ENCODE measurements at regions not wholly inside any gene's neighbourhood (a gene's known extent, or its start where the extent isn't known, plus 50 kb on each side); places are given as distances from the start of the nearest gene placed in this dataset.
"Not testable (repeated sequence)": the region's sequence is repeated elsewhere in the genome, so short reads cannot be mapped to it uniquely, and the experiment has no call there.

DNA sequence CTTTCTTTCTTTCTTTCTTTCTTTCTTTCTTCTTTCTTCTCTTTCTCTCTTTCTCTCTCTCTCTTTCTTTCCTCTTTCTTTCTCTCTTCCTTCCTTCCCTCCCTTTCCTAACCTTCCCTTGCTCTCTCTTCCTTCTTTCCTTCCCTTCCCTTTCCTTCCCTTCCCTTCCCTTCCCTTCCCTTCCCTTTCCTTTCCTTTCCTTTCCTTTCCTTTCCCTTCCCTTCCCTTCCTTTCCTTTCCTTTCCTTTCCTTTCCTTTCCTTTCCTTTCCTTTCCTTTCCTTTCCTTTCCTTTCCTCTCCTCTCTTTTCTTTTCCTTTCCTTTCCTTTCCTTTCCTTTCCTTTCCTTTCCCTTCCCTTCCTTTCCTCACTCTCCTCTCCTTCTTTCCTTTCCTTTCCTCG is 5294.1 kb upstream of the TPTE start:
- H4K91ac ChIP-seq (replicated peaks; ENCODE audit: insufficient read length, low read length); H3K4ac ChIP-seq (replicated peaks; ENCODE audit: insufficient read length, low read depth, low read length); H2BK5ac ChIP-seq (ENCODE audit: low read depth, low read length); H3K23me2 ChIP-seq (ENCODE audit: low read depth, low read length); H2BK20ac ChIP-seq (ENCODE audit: low read length); H4K8ac ChIP-seq (ENCODE audit: extremely low read depth, insufficient read depth, low read length); H3K27ac ChIP-seq (ENCODE audit: low read depth, low read length); H3K27me3 ChIP-seq (replicated peaks in 1 of 4; ENCODE audit: control insufficient read depth in 3 of 4, extremely low read depth in 1 of 4, insufficient read depth in 3 of 4, low read length in 3 of 4); H3K36me3 ChIP-seq (ENCODE audit: control insufficient read depth in 2 of 4, insufficient read depth in 4 of 4, low read length in 3 of 4); H3K18ac ChIP-seq (ENCODE audit: extremely low read depth, low read length); H3K56ac ChIP-seq (replicated peaks; ENCODE audit: insufficient read length, low read depth, low read length); H4K20me1 ChIP-seq (replicated peaks in 1 of 2; ENCODE audit: control insufficient read depth in 1 of 2, insufficient read depth in 2 of 2, low read length in 2 of 2); H3K4me1 ChIP-seq (replicated peaks in 1 of 4; ENCODE audit: control insufficient read depth in 3 of 4, insufficient read depth in 4 of 4, low read length in 3 of 4); DNase-seq (ENCODE audit: low read depth in 1 of 2, low spot score in 2 of 2); H3K14ac ChIP-seq (ENCODE audit: insufficient read length); CTCF ChIA-PET (ENCODE audit: partially characterized antibody); FAIRE-seq; POLR2A ChIA-PET (ENCODE audit: partially characterized antibody); H3K79me2 ChIP-seq (ENCODE audit: control insufficient read depth in 1 of 2, insufficient read depth in 2 of 2, low read length in 2 of 2); H2BK12ac ChIP-seq (ENCODE audit: low read depth, low read length); H4K5ac ChIP-seq (ENCODE audit: insufficient read length, low read depth, low read length); H2BK120ac ChIP-seq (replicated peaks; ENCODE audit: low read depth, low read length); H3K4me3 ChIP-seq (ENCODE audit: extremely low read depth in 1 of 4, insufficient read depth in 2 of 4, low read depth in 3 of 4, low read length in 4 of 4); H3K79me1 ChIP-seq (ENCODE audit: low read depth, low read length); H3K23ac ChIP-seq (ENCODE audit: insufficient read length); H3K4me2 ChIP-seq (ENCODE audit: insufficient read depth in 1 of 2, low read depth in 2 of 2, low read length in 2 of 2); H2AK5ac ChIP-seq (ENCODE audit: low read depth, low read length); H3K9ac ChIP-seq (replicated peaks in 1 of 4; ENCODE audit: extremely low read depth in 1 of 4, low read depth in 3 of 4, low read length in 3 of 4); H2BK15ac ChIP-seq (ENCODE audit: low read length); H2AFZ ChIP-seq (ENCODE audit: low read length): not testable (repeated sequence)
- H3K9me3 ChIP-seq (ENCODE audit: insufficient read depth in 2 of 2, low read depth in 1 of 2, low read length in 1 of 2), result peaks cover 54 to 78% of the 10 kb centered on the region in 2 experiments
- WGBS, 2 experiments (ENCODE audit: extremely low coverage in 1 of 2, insufficient coverage in 1 of 2, insufficient read length in 1 of 2, insufficient replicate concordance in 2 of 2, low coverage in 1 of 2, low lambda C conversion rate in 2 of 2, missing lambda C conversion rate in 1 of 2), result 40% methylated on average over 1 of the region's 1 CpG; no CpG with 5 or more reads in 1 of the 2 experiments

DNA sequence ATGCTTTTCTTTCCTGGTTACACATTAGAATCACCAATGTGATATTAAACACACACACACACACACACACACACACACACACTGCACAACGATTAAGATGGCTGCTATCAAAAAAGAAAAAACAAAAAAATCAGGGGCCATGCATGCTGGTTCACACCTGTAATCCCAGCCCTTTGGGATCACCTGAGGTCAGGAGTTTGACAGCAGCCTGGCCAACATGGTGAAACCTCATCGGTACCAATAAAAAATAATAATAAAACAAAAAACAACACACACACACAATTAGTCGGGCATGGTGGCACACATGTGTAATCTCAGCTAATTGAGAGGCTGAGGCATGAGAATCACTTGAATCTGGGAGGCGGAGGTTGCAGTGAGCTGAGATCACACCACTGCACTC is 5290.8 kb upstream of the TPTE start:
- H3K27me3 ChIP-seq (replicated peaks in 1 of 4; ENCODE audit: control insufficient read depth in 3 of 4, extremely low read depth in 1 of 4, insufficient read depth in 3 of 4, low read length in 3 of 4); H3K23me2 ChIP-seq (ENCODE audit: low read depth, low read length); H4K20me1 ChIP-seq (replicated peaks in 1 of 2; ENCODE audit: control insufficient read depth in 1 of 2, insufficient read depth in 2 of 2, low read length in 2 of 2); H2BK5ac ChIP-seq (ENCODE audit: low read depth, low read length); H3K9ac ChIP-seq (replicated peaks in 1 of 4; ENCODE audit: extremely low read depth in 1 of 4, low read depth in 3 of 4, low read length in 3 of 4); H3K4ac ChIP-seq (replicated peaks; ENCODE audit: insufficient read length, low read depth, low read length); H4K8ac ChIP-seq (ENCODE audit: extremely low read depth, insufficient read depth, low read length); H3K27ac ChIP-seq (ENCODE audit: low read depth, low read length); H2AK5ac ChIP-seq (ENCODE audit: low read depth, low read length); POLR2A ChIA-PET (ENCODE audit: partially characterized antibody); H2BK15ac ChIP-seq (ENCODE audit: low read length); H3K4me1 ChIP-seq (replicated peaks in 1 of 4; ENCODE audit: control insufficient read depth in 3 of 4, insufficient read depth in 4 of 4, low read length in 3 of 4); H4K5ac ChIP-seq (ENCODE audit: insufficient read length, low read depth, low read length); H3K36me3 ChIP-seq (ENCODE audit: control insufficient read depth in 2 of 4, insufficient read depth in 4 of 4, low read length in 3 of 4); H2AFZ ChIP-seq (ENCODE audit: low read length); H3K4me3 ChIP-seq (ENCODE audit: extremely low read depth in 1 of 4, insufficient read depth in 2 of 4, low read depth in 3 of 4, low read length in 4 of 4); H2BK20ac ChIP-seq (ENCODE audit: low read length); H3K14ac ChIP-seq (ENCODE audit: insufficient read length); H3K79me2 ChIP-seq (ENCODE audit: control insufficient read depth in 1 of 2, insufficient read depth in 2 of 2, low read length in 2 of 2); H3K79me1 ChIP-seq (ENCODE audit: low read depth, low read length); H3K23ac ChIP-seq (ENCODE audit: insufficient read length); H4K91ac ChIP-seq (replicated peaks; ENCODE audit: insufficient read length, low read length); CTCF ChIA-PET (ENCODE audit: partially characterized antibody); H3K56ac ChIP-seq (replicated peaks; ENCODE audit: insufficient read length, low read depth, low read length); H2BK12ac ChIP-seq (ENCODE audit: low read depth, low read length); FAIRE-seq; H2BK120ac ChIP-seq (replicated peaks; ENCODE audit: low read depth, low read length); H3K18ac ChIP-seq (ENCODE audit: extremely low read depth, low read length); DNase-seq (ENCODE audit: low read depth in 1 of 2, low spot score in 2 of 2); H3K4me2 ChIP-seq (ENCODE audit: insufficient read depth in 1 of 2, low read depth in 2 of 2, low read length in 2 of 2): not testable (repeated sequence)
- 86% methylated on average over 4 of the region's 4 CpGs; no CpG with 5 or more reads in 1 of the 2 experiments for WGBS, 2 experiments (ENCODE audit: extremely low coverage in 1 of 2, insufficient coverage in 1 of 2, insufficient read length in 1 of 2, insufficient replicate concordance in 2 of 2, low coverage in 1 of 2, low lambda C conversion rate in 2 of 2, missing lambda C conversion rate in 1 of 2)
- peaks cover 55 to 71% of the 10 kb centered on the region in 2 experiments for H3K9me3 ChIP-seq (ENCODE audit: insufficient read depth in 2 of 2, low read depth in 1 of 2, low read length in 1 of 2)

Measured in H1 (cell line).